Hepatocyte (in vitro differentiated cells): ENCODE measurements at regions not wholly inside any gene's neighbourhood (a gene's known extent, or its start where the extent isn't known, plus 50 kb on each side); places are given as distances from the start of the nearest gene placed in this dataset.
"Not testable (repeated sequence)": the region's sequence is repeated elsewhere in the genome, so short reads cannot be mapped to it uniquely, and the experiment has no call there.

ENCODE experiments used
- DNase-seq: peaks from one replicate; pipeline ENCODE4 v3.0.0-alpha.2; 2016; ENCODE audit warnings: low spot score
- H2AFZ ChIP-seq: fragments of 200-600 bp; sonication (generic); 2 replicates; pipeline ENCODE4 v1.6.0; 2016; ENCODE audit warnings: antibody characterized with exemption, mild to moderate bottlenecking
- H3K27ac ChIP-seq: fragments of 200-600 bp; sonication (generic); 2 replicates; pipeline ENCODE4 v1.5.1; 2016; ENCODE audit warnings: mild to moderate bottlenecking
- H3K27me3 ChIP-seq: fragments of 200-600 bp; sonication (generic); 2 replicates; pipeline ENCODE4 v1.6.1; 2016
- H3K36me3 ChIP-seq: fragments of 200-600 bp; sonication (generic); replicated peaks from 2 replicates; pipeline ENCODE4 v1.5.1; 2016; ENCODE audit warnings: low read depth; ENCODE audit not compliant: insufficient read depth
- H3K4me1 ChIP-seq: fragments of 200-600 bp; sonication (generic); 2 replicates; pipeline ENCODE4 v1.5.1; 2016; ENCODE audit warnings: mild to moderate bottlenecking, moderate library complexity; ENCODE audit not compliant: insufficient read depth
- H3K4me2 ChIP-seq: fragments of 200-600 bp; sonication (generic); 2 replicates; pipeline ENCODE4 v1.6.0; 2016
- H3K4me3 ChIP-seq: fragments of 200-600 bp; sonication (generic); 2 replicates; pipeline ENCODE4 v1.5.1; 2016; ENCODE audit warnings: mild to moderate bottlenecking
- H3K79me2 ChIP-seq: fragments of 200-600 bp; sonication (generic); 2 replicates; pipeline ENCODE4 v1.6.0; 2017; ENCODE audit warnings: mild to moderate bottlenecking
- H3K9me2 ChIP-seq: fragments of 200-600 bp; sonication (generic); replicated peaks from 2 replicates; pipeline ENCODE4 v1.6.0; 2017; ENCODE audit warnings: mild to moderate bottlenecking; ENCODE audit not compliant: insufficient read depth
- H3K9me3 ChIP-seq: fragments of 200-600 bp; sonication (generic); 2 replicates; pipeline ENCODE4 v1.5.1; 2016; ENCODE audit warnings: low read depth, mild to moderate bottlenecking
- H4K20me1 ChIP-seq: fragments of 200-600 bp; sonication (generic); 2 replicates; pipeline ENCODE4 v1.6.0; 2016; ENCODE audit warnings: mild to moderate bottlenecking; ENCODE audit not compliant: insufficient read depth, poor library complexity, severe bottlenecking
- CTCF ChIP-seq: fragments of 200-600 bp; sonication (generic); IDR thresholded peaks from 2 replicates; pipeline ENCODE4 v1.5.1; 2016; ENCODE audit warnings: antibody characterized with exemption, mild to moderate bottlenecking; ENCODE audit not compliant: poor library complexity
- EZH2 ChIP-seq: fragments of 200-600 bp; sonication (generic); IDR thresholded peaks from 2 replicates; pipeline ENCODE4 v1.6.1; 2016; ENCODE audit warnings: antibody characterized with exemption, mild to moderate bottlenecking, borderline replicate concordance
- EZH2phosphoT487 ChIP-seq: fragments of 200-600 bp; sonication (generic); IDR thresholded peaks from one replicate; pipeline ENCODE4 v1.6.1; 2018; ENCODE audit warnings: antibody characterized with exemption, mild to moderate bottlenecking, low read depth, moderate library complexity; ENCODE audit not compliant: unreplicated experiment, severe bottlenecking
- WGBS: methylation state at CpG from one replicate; pipeline ENCODE4 v1.1.6; 2016; ENCODE audit warnings: low lambda C conversion rate; ENCODE audit errors: missing lambda C conversion rate; 5-methylcytosine and 5-hydroxymethylcytosine counted together

- Histone ChIP-seq H3K27me3 (no peaks in the 10 kb centered on the region), H3K4me2 (no peak overlapping the region), H4K20me1 (peaks cover 8% of the 10 kb centered on the region), H3K4me1 (peaks cover 23% of the 10 kb centered on the region), H2AFZ (no peak overlapping the region), H3K9me2 (no peaks in the 10 kb centered on the region), H3K79me2 (peaks cover 9% of the 10 kb centered on the region), H3K9me3 (no peaks in the 10 kb centered on the region), H3K36me3 (no peaks in the 10 kb centered on the region), H3K4me3 (no peak overlapping the region), H3K27ac (no peak overlapping the region)
- no peak for TF ChIP-seq CTCF
- TF ChIP-seq EZH2: no peak
- TF ChIP-seq EZH2phosphoT487: no peak
- no peak for DNase-seq
- 36% methylated on average over 1 of the region's 1 CpG for WGBS
These were observed 74.0 kb downstream of the SEPTIN7 start for GRCh38 chr7:35874886-35875285.

GRCh38 chr7:35875292-35875691 lies 74.4 kb downstream of the SEPTIN7 start:
- no peak for DNase-seq
- no peaks in the 10 kb centered on the region for H3K27me3 ChIP-seq
- no peaks in the 10 kb centered on the region for H3K9me3 ChIP-seq
- no peak overlapping the region for H3K4me2 ChIP-seq
- WGBS: 46% methylated on average over 2 of the region's 2 CpGs
- no peak overlapping the region for H3K27ac ChIP-seq
- peaks cover 8% of the 10 kb centered on the region for H4K20me1 ChIP-seq
- TF ChIP-seq EZH2phosphoT487 (no peak), CTCF (no peak), EZH2 (no peak)
- no peaks in the 10 kb centered on the region for H3K9me2 ChIP-seq
- no peaks in the 10 kb centered on the region for H3K36me3 ChIP-seq
- H3K4me3 ChIP-seq: no peak overlapping the region
- peaks cover 23% of the 10 kb centered on the region for H3K4me1 ChIP-seq
- H3K79me2 ChIP-seq: peaks cover 9% of the 10 kb centered on the region
- H2AFZ ChIP-seq: no peak overlapping the region

GRCh38 chr7:35878351-35878750 lies 77.5 kb downstream of the SEPTIN7 start:
- no peak overlapping the region for H3K4me3 ChIP-seq
- no peaks in the 10 kb centered on the region for H4K20me1 ChIP-seq
- WGBS: 100% methylated on average over 1 of the region's 1 CpG
- H2AFZ ChIP-seq: no peak overlapping the region
- no peak for DNase-seq
- H3K9me3 ChIP-seq: no peaks in the 10 kb centered on the region
- H3K27ac ChIP-seq: no peak overlapping the region
- no peaks in the 10 kb centered on the region for H3K36me3 ChIP-seq
- no peak overlapping the region for H3K4me2 ChIP-seq
- peaks cover 23% of the 10 kb centered on the region for H3K4me1 ChIP-seq
- no peak for TF ChIP-seq EZH2
- TF ChIP-seq EZH2phosphoT487: no peak
- no peak for TF ChIP-seq CTCF
- no peaks in the 10 kb centered on the region for H3K79me2 ChIP-seq
- H3K9me2 ChIP-seq: no peaks in the 10 kb centered on the region
- H3K27me3 ChIP-seq: no peaks in the 10 kb centered on the region

GRCh38 chr7:35887430-35887829 lies 86.6 kb downstream of the SEPTIN7 start:
- H2AFZ ChIP-seq, H3K79me2 ChIP-seq, H3K4me1 ChIP-seq, H3K4me2 ChIP-seq, H4K20me1 ChIP-seq, H3K9me3 ChIP-seq, DNase-seq, H3K27me3 ChIP-seq, H3K36me3 ChIP-seq, H3K4me3 ChIP-seq, H3K9me2 ChIP-seq, H3K27ac ChIP-seq: not testable (repeated sequence)
- WGBS: 83% methylated on average over 4 of the region's 4 CpGs
